Left lung (tissue), 4 donors: ENCODE measurements at regions not wholly inside any gene's neighbourhood (a gene's known extent, or its start where the extent isn't known, plus 50 kb on each side); places are given as distances from the start of the nearest gene placed in this dataset.

Experiments
- ATAC-seq: fragments of 200-7000 bp; cut with Tn5 transposase; one replicate; pipeline ENCODE4 v1.9.1; 2020; ENCODE audit warnings: moderate library complexity
- DNase-seq, 4 donors: peaks; one replicate each; pipeline ENCODE4 v3.0.0-alpha.2; 2013 to 2020
- H3K27ac ChIP-seq, 2 donors: fragments of 200-600 bp; sonication (generic) in 1 of 2; one replicate each; pipeline versions ENCODE4 v1.5.0 to v1.8.0; 2020 to 2021
- H3K27me3 ChIP-seq, 2 donors: fragments of 200-600 bp; sonication (generic) in 1 of 2; one replicate each; pipeline versions ENCODE4 v1.5.0 to v1.8.0; 2020 to 2021
- H3K36me3 ChIP-seq, 2 donors: fragments of 200-600 bp; sonication (generic) in 1 of 2; one replicate each; pipeline versions ENCODE4 v1.5.0 to v1.8.0; 2020 to 2021
- H3K4me1 ChIP-seq, 2 donors: fragments of 200-600 bp; one replicate each; pipeline ENCODE4 v1.8.0; 2021
- H3K4me3 ChIP-seq, 2 donors: fragments of 200-600 bp; sonication (generic) in 1 of 2; one replicate each; pipeline versions ENCODE4 v1.5.0 to v1.8.0; 2020 to 2021; ENCODE audit warnings: mild to moderate bottlenecking in 1 of 2
- H3K9me3 ChIP-seq, 2 donors: fragments of 200-600 bp; sonication (generic) in 1 of 2; one replicate each; pipeline versions ENCODE4 v1.5.0 to v1.8.0; 2020 to 2021
- CTCF ChIP-seq, 2 donors: fragments of 200-600 bp; sonication (generic) in 1 of 2; IDR thresholded peaks; one replicate each; pipeline versions ENCODE4 v1.5.0 to v1.8.0; 2021; ENCODE audit warnings: antibody characterized with exemption in 2 of 2
- intact Hi-C, 2 donors: fragments of 100-400 bp; cut with DNase I; formaldehyde crosslinking; loops; one replicate each; pipeline versions ENCODE4 v1.11.2 to v1.14.2; 2022
- donor health status: DM: no; HTN: yes; CAD: no.
- donor health status: DM: no; HTN: no; CAD: no.

GRCh38 chr3:110026421-110026820, 689.1 kb upstream of the DPPA4 start:
- Histone ChIP-seq H3K27me3 (no peaks in the 10 kb centered on the region), H3K36me3 (no peaks in the 10 kb centered on the region), H3K4me1 (no peaks in the 10 kb centered on the region), H3K4me3 (no peak overlapping the region), H3K9me3 (peaks cover 0 to 17% of the 10 kb centered on the region in 2 donors), H3K27ac (no peak overlapping the region)
- ATAC-seq, result no peak
- no peak for TF ChIP-seq CTCF (IDR thresholded peaks at IDR 0.05)
- DNase-seq, result no peak
- intact Hi-C loops, result no loop called here

- Histone ChIP-seq H3K27me3 (no peaks in the 10 kb centered on the region), H3K36me3 (no peaks in the 10 kb centered on the region), H3K27ac (no peak overlapping the region), H3K4me1 (no peaks in the 10 kb centered on the region), H3K4me3 (no peak overlapping the region), H3K9me3 (peaks cover 0 to 17% of the 10 kb centered on the region in 2 donors)
- no peak for ATAC-seq
- DNase-seq, result no peak
- TF ChIP-seq CTCF (IDR thresholded peaks at IDR 0.05), result no peak
- intact Hi-C loops, result no loop called here
These were observed 690.2 kb upstream of the DPPA4 start for GRCh38 chr3:110027446-110028080.

GRCh38 chr3:110031975-110032374, 694.6 kb upstream of the DPPA4 start:
- no peak for TF ChIP-seq CTCF (IDR thresholded peaks at IDR 0.05)
- intact Hi-C loops, result no loop called here

GRCh38 chr3:110059431-110059830, 722.1 kb upstream of the DPPA4 start:
- H3K9me3 ChIP-seq, result no peaks in the 10 kb centered on the region
- no peak for ATAC-seq
- H3K27ac ChIP-seq, result no peak overlapping the region
- no peaks in the 10 kb centered on the region for H3K36me3 ChIP-seq
- no peak for TF ChIP-seq CTCF (IDR thresholded peaks at IDR 0.05)
- DNase-seq, result no peak
- no peak overlapping the region for H3K4me3 ChIP-seq
- no peaks in the 10 kb centered on the region for H3K27me3 ChIP-seq
- intact Hi-C loops, result no loop called here
- no peaks in the 10 kb centered on the region for H3K4me1 ChIP-seq

More at GRCh38 chr3:110031975-110032374, 694.6 kb upstream of the DPPA4 start:
- H3K9me3 ChIP-seq, result no peaks in the 10 kb centered on the region
- H3K4me1 ChIP-seq, result no peaks in the 10 kb centered on the region
- no peaks in the 10 kb centered on the region for H3K27me3 ChIP-seq
- no peak overlapping the region for H3K4me3 ChIP-seq
- H3K36me3 ChIP-seq, result no peaks in the 10 kb centered on the region
- no peak overlapping the region for H3K27ac ChIP-seq
- ATAC-seq (no peak), DNase-seq (no peak)

GRCh38 chr3:110062716-110063115, 725.4 kb upstream of the DPPA4 start:
- intact Hi-C loops, result no loop called here
- no peak for ATAC-seq
- no peak overlapping the region for H3K27ac ChIP-seq

More at GRCh38 chr3:110062716-110063115, 725.4 kb upstream of the DPPA4 start:
- H3K4me1 ChIP-seq, result no peaks in the 10 kb centered on the region
- H3K27me3 ChIP-seq, result no peaks in the 10 kb centered on the region
- DNase-seq, result no peak
- no peak overlapping the region for H3K4me3 ChIP-seq
- TF ChIP-seq CTCF (IDR thresholded peaks at IDR 0.05), result no peak
- H3K9me3 ChIP-seq, result no peaks in the 10 kb centered on the region
- no peaks in the 10 kb centered on the region for H3K36me3 ChIP-seq
